HEK293 (cell line): ENCODE measurements at regions not wholly inside any gene's neighbourhood (a gene's known extent, or its start where the extent isn't known, plus 50 kb on each side); places are given as distances from the start of the nearest gene placed in this dataset.

Experiments
- CTCF ChIP-seq: fragments of 450-650 bp; formaldehyde crosslinking; IDR thresholded peaks from 2 replicates; pipeline ENCODE4 v1.5.1; 2016; ENCODE audit warnings: missing biosample characterization, missing genetic modification characterization
- IKZF3 ChIP-seq: fragments of 450-650 bp; IDR thresholded peaks from 2 replicates; pipeline ENCODE4 v1.5.0; 2018; ENCODE audit warnings: missing biosample characterization, mild to moderate bottlenecking, missing genetic modification characterization, moderate library complexity
- ZNF274 ChIP-seq, 2 experiments: fragments of 200-500 bp in 1 of 2; fragments of 450-650 bp in 1 of 2; sonication (Bioruptor generic) in 1 of 2; formaldehyde crosslinking in 1 of 2; IDR thresholded peaks; 2 replicates each; pipeline versions ENCODE4 v1.5.1 to v1.6.1; 2014 to 2016; ENCODE audit warnings: borderline replicate concordance in 1 of 2, inconsistent platforms in 1 of 2, low read length in 1 of 2, missing biosample characterization in 1 of 2, missing genetic modification characterization in 1 of 2
- ZNF416 ChIP-seq: fragments of 450-650 bp; formaldehyde crosslinking; IDR thresholded peaks from 2 replicates; pipeline ENCODE4 v1.5.1; 2016; ENCODE audit warnings: missing biosample characterization, missing genetic modification characterization

DNA sequence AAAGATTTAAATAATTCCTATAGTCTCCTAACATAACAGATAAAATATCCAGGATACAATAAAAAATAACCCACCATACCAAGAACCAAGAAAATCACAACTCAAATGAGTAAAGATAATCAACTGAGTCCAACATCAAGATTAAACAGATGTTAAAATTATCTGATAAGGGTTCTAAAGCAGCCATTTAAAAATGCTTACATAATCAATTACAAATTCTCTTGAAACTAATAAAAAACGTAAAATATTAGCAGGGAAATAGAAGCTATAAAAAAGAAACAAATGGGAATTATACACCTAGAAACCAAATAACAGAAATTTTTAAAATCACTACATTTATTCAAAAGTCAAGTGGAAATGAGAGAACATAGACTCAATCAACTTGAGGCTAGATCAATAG, 297.7 kb upstream of the RAB6C start:
- no peak for TF ChIP-seq ZNF416 (tag by site-specific recombination)
- TF ChIP-seq IKZF3 (tag by site-specific recombination): no peak
- TF ChIP-seq CTCF: no peak
- TF ChIP-seq ZNF274 (IDR thresholded peaks at IDR 0.05; ENCODE audit: low read length): no peak
- TF ChIP-seq ZNF274 (tag by site-specific recombination; IDR thresholded peaks at IDR 0.05; ENCODE audit: borderline replicate concordance): no peak
